LNCaP clone FGC (cell line): ENCODE measurements at regions not wholly inside any gene's neighbourhood (a gene's known extent, or its start where the extent isn't known, plus 50 kb on each side); places are given as distances from the start of the nearest gene placed in this dataset.

ENCODE experiments used
- DNase-seq: peaks from one replicate; pipeline ENCODE4 v3.0.0-alpha.2; 2011; ENCODE audit warnings: low read depth
- H3K4me3 ChIP-seq: 2 replicates; pipeline ENCODE4 v1.5.1; 2011; ENCODE audit warnings: mild to moderate bottlenecking, low read depth, low read length, control low read depth
- TF ChIP-seq, protein P1 (sequence below): IDR thresholded peaks from 2 replicates; pipeline ENCODE4 v1.5.1; 2012; ENCODE audit warnings: mild to moderate bottlenecking; ENCODE audit not compliant: control insufficient read depth, insufficient read depth; ENCODE audit errors: extremely low read depth

GRCh38 chr2:77834360-77835002, 312.3 kb upstream of the LRRTM4 start:
- TF ChIP-seq, protein P1, sequence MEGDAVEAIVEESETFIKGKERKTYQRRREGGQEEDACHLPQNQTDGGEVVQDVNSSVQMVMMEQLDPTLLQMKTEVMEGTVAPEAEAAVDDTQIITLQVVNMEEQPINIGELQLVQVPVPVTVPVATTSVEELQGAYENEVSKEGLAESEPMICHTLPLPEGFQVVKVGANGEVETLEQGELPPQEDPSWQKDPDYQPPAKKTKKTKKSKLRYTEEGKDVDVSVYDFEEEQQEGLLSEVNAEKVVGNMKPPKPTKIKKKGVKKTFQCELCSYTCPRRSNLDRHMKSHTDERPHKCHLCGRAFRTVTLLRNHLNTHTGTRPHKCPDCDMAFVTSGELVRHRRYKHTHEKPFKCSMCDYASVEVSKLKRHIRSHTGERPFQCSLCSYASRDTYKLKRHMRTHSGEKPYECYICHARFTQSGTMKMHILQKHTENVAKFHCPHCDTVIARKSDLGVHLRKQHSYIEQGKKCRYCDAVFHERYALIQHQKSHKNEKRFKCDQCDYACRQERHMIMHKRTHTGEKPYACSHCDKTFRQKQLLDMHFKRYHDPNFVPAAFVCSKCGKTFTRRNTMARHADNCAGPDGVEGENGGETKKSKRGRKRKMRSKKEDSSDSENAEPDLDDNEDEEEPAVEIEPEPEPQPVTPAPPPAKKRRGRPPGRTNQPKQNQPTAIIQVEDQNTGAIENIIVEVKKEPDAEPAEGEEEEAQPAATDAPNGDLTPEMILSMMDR, result no peak
- no peak overlapping the region for H3K4me3 ChIP-seq
- no peak for DNase-seq

DNA sequence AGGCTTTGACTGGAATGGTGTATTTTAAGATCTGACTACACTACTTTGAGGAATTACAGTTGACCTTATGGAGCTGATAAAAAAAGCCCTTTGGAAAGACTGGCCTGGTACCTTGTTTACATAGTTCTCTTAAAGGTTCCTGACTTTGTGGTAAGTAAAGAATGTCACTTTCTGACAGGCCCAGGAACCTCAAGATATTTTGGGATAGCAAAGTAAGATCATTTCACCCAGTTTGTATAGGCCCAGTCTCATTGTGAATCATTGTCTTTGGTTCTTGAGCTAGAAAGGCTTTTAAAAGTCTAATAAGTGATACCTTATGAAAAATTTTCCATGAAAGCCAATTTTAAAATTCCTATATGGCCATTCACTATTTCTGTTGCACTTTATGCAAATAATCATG, 316.3 kb upstream of the LRRTM4 start:
- DNase-seq, result no peak
- no peak overlapping the region for H3K4me3 ChIP-seq

DNA sequence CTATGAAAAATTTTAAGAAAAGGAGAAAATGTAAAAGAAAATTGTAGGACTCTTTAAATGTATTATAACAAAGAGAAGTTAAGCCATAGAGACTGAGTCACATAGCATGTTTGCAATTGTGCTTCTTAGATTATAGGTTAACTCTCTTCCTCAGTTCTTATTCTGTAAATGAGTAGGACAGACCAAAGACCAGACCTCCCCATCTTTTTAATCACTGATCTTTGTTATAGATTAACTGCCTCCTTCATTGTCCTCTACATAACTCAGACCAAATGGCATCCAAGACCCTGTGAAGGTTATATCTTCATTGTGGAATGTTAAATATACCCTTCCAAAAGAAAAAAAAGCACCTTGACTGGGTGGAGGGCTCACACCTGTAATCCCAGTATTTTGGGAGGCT, 316.9 kb upstream of the LRRTM4 start:
- TF ChIP-seq, protein P1, result no peak
- H3K4me3 ChIP-seq, result no peak overlapping the region
- no peak for DNase-seq

More for the DNA sequence above, 316.3 kb upstream of the LRRTM4 start:
- TF ChIP-seq, protein P1, result no peak

GRCh38 chr2:77862120-77862519, 339.9 kb upstream of the LRRTM4 start:
- H3K4me3 ChIP-seq, result no peak overlapping the region
- TF ChIP-seq, protein P1, result no peak
- DNase-seq, result no peak

DNA sequence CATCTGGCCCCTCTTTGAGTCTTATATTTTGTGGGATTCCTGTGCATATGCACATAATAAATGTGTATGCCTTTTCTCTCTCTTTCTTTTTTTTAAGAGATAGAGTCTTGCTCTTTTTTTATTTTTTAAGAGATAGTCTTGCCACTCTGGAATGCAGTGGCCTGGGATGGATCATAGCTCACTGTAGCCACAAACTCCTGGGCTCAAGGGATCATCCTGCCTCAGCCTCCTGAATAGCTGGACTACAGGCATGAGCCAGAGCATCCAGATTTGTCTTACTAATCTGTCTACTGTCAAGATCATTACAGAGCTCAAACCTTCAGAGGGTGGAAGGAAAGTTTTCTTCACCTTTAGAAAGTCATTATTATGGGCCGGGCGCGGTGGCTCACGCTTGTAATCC, 342.2 kb upstream of the LRRTM4 start:
- no peak for DNase-seq
- H3K4me3 ChIP-seq, result no peak overlapping the region

DNA sequence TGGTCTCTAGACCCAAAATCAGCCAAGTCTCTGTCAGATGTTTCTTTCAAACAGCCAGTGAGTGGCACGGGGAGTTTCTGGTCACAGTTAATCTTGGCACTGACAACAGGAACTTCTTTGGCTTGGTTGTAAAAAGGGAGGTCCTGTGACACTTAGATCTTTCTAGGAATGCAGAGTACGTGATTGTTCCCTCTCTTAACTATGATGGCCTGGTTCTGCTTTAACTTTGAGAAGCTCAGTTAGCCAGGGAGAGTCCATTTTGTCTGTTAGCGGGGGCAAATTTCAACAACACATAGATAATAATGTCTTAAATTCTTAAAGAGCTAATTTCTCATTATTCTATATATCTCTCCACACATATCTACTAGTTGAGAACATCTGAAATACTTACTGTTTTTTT, 344.5 kb upstream of the LRRTM4 start:
- TF ChIP-seq, protein P1, result no peak
- H3K4me3 ChIP-seq, result no peak overlapping the region
- DNase-seq, result no peak

More for the DNA sequence above, 342.2 kb upstream of the LRRTM4 start:
- TF ChIP-seq, protein P1, result no peak

- TF ChIP-seq, protein P1, result no peak
- DNase-seq, result no peak
- H3K4me3 ChIP-seq, result no peak overlapping the region
Measured at GRCh38 chr2:77867146-77867545, 345.0 kb upstream of the LRRTM4 start.
